ENCODE measurements at regions not wholly inside any gene's neighbourhood (a gene's known extent, or its start where the extent isn't known, plus 50 kb on each side); places are given as distances from the start of the nearest gene placed in this dataset.

- TF ChIP-seq CTCF (IDR thresholded peaks at IDR 0.05) = no peak
- TF ChIP-seq POLR2A (IDR thresholded peaks at IDR 0.05) = no peak
Observed at GRCh38 chr3:30231277-30232141, 374.9 kb upstream of the TGFBR2 start.

All from Peyer's patch (tissue), 4 donors.